GM18499 (cell line): ENCODE measurements at regions not wholly inside any gene's neighbourhood (a gene's known extent, or its start where the extent isn't known, plus 50 kb on each side); places are given as distances from the start of the nearest gene placed in this dataset.
"Not testable (repeated sequence)": the region's sequence is repeated elsewhere in the genome, so short reads cannot be mapped to it uniquely, and the experiment has no call there.

Experiments
- ATAC-seq: cut with Tn5 transposase; IDR thresholded peaks from one replicate; pipeline ENCODE4 v1.9.1; 2021; ENCODE audit warnings: moderate number of reproducible peaks; ENCODE audit not compliant: insufficient read depth, unreplicated experiment

DNA sequence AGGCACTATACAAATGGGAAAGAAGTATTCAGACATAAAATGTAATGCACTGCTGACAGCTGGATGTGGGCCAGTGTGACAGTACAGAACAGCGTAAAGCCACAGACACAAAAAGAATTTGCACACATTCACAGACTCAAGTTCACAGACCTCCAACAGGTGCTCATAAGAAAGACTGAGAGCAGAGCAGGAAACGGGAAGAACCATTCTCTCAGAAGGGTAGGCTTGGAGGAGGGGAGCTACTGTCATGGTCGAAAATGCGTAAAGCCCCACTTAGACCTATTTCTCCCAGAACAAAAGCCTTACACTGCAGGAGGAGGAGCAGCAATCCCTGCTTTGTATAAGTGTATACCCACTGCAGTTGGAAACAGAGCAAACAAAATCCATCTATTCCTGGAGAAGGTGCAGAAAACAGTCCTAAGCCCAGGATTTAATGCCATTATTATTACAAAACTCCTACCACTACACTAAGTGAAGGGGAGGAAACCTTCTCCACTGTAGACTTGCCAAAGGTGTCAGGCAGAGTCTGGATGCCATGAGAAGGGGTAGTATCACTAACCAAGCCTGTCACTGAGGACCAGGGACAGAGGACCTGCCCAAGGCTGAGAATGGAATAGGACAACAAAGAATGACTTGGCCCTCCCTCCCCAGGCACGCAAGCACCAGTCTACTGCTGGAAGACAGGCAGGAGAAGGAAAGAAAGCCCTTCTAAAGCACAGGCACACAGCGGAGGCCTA is 103.0 kb upstream of the FAM25C start:
- ATAC-seq = not testable (repeated sequence)

DNA sequence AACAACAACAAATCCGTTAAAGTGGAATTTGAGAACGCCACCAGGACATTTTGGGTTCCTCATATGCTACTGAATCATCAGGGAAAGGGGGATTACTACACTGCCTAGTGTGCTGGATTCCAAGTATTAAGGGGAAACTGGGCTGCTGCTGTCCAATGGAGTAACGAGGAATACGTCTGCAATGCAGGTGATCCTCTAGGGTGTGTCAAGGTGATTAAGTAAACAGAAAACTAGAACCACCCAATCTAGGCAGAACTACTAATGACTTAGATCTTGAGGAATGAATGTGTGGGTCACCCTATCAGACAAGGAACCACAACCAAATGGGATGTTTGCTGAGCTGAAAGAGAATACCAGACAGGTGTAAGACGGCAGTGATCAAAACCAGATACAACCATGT is 99.3 kb upstream of the FAM25C start:
- not testable (repeated sequence) for ATAC-seq

DNA sequence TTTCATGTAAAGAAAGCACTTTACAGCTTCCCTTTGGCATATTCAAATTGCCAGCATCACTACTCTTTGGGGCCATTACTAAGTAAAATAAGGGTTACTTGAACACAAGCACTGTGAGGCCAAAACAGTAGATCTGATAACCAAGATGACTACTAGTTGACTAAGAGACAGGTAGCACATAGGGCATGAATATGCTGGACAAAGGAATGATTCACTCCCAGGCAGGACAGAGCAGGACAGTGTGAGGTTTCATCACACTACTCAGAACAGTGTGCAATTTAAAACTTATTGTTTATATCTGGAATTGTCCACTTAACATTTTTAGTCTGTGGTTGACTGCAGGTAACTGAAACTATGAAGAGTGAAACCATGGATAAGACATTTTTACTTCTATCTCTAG is 91.1 kb upstream of the FAM25C start:
- not testable (repeated sequence) for ATAC-seq

DNA sequence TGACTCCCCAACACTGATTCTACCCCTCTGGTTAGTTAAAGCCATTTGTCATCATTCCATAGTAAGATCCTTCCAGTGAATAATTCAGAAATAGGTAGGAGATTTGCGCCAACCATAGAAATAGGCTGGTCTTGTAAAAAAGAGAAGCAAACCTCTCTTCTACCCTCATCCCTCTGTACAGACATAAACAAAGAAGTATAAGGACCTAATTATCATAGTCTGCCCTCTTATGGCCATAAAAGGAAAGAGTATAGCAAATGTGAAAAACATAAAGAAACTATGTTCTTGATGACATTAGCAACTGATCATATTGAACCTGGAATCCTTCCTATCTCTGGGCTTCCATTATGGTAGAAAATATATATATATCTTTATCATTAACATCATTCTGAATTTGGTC is 88.5 kb upstream of the FAM25C start:
- ATAC-seq = not testable (repeated sequence)

DNA sequence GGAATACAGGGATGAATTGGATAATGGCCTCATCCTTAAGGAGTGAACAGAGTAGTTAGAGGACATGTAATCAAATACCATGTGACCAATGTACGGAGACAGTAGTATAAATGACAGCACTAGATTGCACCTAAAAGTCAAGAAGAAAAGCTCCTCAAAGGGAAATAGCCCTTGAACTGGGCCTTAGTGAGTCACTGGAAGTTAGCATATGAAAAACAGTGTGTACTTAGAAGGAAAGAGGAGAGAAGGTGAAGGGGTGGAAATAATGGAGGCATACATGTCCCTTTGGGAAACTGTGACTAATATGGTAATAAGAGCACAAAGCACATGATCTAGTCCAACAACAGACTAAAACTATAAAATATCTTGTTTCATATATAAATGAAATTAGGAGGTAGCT is 84.9 kb upstream of the FAM25C start:
- ATAC-seq = not testable (repeated sequence)

DNA sequence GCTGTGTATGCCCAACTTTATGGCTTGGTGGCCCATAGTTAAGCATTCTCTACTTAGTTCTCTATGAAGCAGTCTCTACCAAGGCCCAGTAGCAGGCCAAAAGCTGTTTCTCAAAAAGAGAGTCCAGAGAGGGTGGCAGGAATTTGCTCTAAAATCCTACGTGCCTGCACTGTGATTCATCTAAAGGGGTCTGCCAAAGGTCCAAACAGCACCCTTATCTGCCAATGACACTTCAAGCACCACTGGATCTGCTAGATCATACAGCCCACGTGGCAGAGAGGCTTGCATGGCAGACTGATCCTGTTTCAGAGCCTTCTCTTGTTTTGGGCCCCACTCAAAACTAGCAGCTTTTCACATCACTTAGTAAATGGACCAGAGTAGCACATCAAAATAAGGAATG is 71.6 kb upstream of the FAM25C start:
- not testable (repeated sequence) for ATAC-seq

DNA sequence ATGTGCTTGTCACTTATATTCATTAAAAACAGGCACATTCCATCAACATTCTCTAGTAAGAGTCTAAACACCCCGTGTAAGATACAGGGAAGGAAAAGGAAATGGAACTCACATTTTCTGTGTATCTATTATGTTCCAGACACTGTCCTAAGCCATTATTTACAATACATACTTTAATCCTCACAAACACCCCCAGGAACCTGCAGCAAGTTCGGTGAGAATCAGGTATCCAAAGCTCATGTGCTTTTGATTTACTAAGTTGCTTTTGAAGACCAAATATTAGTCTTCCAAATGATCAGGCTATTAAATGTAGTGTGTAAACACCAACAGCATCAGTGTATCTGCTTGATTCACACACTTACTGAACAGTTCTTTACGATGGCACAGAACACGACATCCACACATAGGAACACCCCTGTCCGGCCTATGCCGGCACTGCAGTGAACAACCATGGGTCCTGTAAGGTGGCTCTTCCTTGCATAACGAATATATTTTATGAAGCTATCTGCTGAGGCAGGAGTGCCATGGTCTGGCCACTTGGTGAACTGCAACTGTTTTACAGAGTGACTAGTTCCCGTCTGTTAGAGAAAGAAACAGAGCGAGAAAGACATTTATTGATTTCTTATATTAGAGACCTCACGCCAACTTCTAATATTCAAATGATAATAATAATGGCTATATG is 64.5 kb upstream of the FAM25C start:
- ATAC-seq = peak; percentile 88

DNA sequence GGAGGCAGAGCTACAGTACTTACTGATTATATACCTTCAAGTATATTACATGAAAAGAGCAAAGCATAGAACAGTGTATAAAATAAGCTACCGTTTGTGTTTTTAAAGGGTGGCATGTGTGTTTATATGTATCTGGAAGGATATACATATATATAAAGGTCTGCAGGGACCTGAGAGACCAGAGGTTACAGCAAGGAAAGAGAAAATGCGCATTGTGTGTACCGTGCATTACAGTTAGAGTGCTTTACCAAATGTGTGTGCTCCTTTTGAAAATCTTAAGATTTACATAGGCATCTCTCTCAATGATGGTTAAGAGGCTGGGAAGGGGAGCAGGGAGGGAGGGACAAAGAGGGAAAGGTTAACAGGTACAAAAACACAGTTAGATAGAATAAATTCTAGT is 55.8 kb upstream of the FAM25C start:
- not testable (repeated sequence) for ATAC-seq
